SK-N-SH treated with all-trans-retinoic acid at 6 μM for 48 hours (cell line): ENCODE measurements at regions not wholly inside any gene's neighbourhood (a gene's known extent, or its start where the extent isn't known, plus 50 kb on each side); places are given as distances from the start of the nearest gene placed in this dataset.

Source experiments
- CSDC2 ChIP-seq: fragments of 250-450 bp; sonication (Bioruptor Pico); IDR thresholded peaks from 2 replicates; pipeline ENCODE4 v1.5.0; 2020; ENCODE audit warnings: mild to moderate bottlenecking, moderate library complexity
- TCF4 ChIP-seq: fragments of 250-450 bp; sonication (Bioruptor Pico); IDR thresholded peaks from 2 replicates; pipeline ENCODE4 v1.8.0; 2021; ENCODE audit warnings: mild to moderate bottlenecking, moderate library complexity, borderline replicate concordance
- ZC3H10 ChIP-seq: fragments of 250-450 bp; sonication (Bioruptor Pico); IDR thresholded peaks from 2 replicates; pipeline ENCODE4 v1.5.1; 2021; ENCODE audit warnings: mild to moderate bottlenecking, moderate library complexity
- ZFP30 ChIP-seq: fragments of 450-650 bp; formaldehyde crosslinking; IDR thresholded peaks from 2 replicates; pipeline ENCODE4 v1.5.0; 2022; ENCODE audit warnings: mild to moderate bottlenecking, moderate library complexity
- TF ChIP-seq, protein P1 (sequence below): fragments of 250-450 bp; sonication (Bioruptor Pico); IDR thresholded peaks from 2 replicates; pipeline ENCODE4 v1.8.0; 2021; ENCODE audit warnings: low read depth, mild to moderate bottlenecking, moderate library complexity, borderline replicate concordance
- TF ChIP-seq, protein P2 (sequence below): fragments of 250-450 bp; sonication (Bioruptor Pico); IDR thresholded peaks from 2 replicates; pipeline ENCODE4 v1.5.0; 2020; ENCODE audit warnings: mild to moderate bottlenecking, moderate library complexity
- TF ChIP-seq, protein P3 (sequence below): fragments of 250-450 bp; sonication (Bioruptor Pico); IDR thresholded peaks from 2 replicates; pipeline ENCODE4 v1.8.0; 2020; ENCODE audit warnings: mild to moderate bottlenecking, moderate library complexity, borderline replicate concordance

DNA sequence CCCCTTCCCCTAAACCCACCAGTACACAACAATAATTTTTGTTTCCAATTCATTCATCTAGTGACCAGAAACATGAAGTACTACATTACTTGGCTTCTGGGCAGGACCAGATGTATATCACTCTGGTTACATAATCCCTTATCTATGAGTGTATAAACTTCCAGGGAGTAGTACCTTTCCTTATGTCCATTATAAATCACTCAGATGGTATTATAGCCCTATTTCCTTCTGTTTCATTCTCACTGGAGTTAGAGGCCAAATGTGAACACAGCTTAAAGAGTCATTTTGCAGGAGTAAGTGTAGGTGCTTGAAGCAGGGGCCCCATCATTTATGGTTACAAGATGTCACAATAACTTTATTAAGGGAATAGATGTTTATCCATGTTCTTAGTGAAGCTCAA is 894.4 kb upstream of the NXPH2 start:
- TF ChIP-seq ZC3H10 (CRISPR knock-in tag) (no peak), TCF4 (CRISPR knock-in tag) (no peak), ZFP30 (CRISPR knock-in tag) (no peak), CSDC2 (CRISPR knock-in tag) (no peak)
- TF ChIP-seq, protein P1, sequence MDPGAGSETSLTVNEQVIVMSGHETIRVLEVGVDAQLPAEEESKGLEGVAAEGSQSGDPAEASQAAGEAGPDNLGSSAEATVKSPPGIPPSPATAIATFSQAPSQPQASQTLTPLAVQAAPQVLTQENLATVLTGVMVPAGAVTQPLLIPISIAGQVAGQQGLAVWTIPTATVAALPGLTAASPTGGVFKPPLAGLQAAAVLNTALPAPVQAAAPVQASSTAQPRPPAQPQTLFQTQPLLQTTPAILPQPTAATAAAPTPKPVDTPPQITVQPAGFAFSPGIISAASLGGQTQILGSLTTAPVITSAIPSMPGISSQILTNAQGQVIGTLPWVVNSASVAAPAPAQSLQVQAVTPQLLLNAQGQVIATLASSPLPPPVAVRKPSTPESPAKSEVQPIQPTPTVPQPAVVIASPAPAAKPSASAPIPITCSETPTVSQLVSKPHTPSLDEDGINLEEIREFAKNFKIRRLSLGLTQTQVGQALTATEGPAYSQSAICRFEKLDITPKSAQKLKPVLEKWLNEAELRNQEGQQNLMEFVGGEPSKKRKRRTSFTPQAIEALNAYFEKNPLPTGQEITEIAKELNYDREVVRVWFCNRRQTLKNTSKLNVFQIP: no peak
- TF ChIP-seq, protein P2, sequence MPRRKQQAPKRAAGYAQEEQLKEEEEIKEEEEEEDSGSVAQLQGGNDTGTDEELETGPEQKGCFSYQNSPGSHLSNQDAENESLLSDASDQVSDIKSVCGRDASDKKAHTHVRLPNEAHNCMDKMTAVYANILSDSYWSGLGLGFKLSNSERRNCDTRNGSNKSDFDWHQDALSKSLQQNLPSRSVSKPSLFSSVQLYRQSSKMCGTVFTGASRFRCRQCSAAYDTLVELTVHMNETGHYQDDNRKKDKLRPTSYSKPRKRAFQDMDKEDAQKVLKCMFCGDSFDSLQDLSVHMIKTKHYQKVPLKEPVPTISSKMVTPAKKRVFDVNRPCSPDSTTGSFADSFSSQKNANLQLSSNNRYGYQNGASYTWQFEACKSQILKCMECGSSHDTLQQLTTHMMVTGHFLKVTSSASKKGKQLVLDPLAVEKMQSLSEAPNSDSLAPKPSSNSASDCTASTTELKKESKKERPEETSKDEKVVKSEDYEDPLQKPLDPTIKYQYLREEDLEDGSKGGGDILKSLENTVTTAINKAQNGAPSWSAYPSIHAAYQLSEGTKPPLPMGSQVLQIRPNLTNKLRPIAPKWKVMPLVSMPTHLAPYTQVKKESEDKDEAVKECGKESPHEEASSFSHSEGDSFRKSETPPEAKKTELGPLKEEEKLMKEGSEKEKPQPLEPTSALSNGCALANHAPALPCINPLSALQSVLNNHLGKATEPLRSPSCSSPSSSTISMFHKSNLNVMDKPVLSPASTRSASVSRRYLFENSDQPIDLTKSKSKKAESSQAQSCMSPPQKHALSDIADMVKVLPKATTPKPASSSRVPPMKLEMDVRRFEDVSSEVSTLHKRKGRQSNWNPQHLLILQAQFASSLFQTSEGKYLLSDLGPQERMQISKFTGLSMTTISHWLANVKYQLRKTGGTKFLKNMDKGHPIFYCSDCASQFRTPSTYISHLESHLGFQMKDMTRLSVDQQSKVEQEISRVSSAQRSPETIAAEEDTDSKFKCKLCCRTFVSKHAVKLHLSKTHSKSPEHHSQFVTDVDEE (CRISPR knock-in tag): no peak
- TF ChIP-seq, protein P3, sequence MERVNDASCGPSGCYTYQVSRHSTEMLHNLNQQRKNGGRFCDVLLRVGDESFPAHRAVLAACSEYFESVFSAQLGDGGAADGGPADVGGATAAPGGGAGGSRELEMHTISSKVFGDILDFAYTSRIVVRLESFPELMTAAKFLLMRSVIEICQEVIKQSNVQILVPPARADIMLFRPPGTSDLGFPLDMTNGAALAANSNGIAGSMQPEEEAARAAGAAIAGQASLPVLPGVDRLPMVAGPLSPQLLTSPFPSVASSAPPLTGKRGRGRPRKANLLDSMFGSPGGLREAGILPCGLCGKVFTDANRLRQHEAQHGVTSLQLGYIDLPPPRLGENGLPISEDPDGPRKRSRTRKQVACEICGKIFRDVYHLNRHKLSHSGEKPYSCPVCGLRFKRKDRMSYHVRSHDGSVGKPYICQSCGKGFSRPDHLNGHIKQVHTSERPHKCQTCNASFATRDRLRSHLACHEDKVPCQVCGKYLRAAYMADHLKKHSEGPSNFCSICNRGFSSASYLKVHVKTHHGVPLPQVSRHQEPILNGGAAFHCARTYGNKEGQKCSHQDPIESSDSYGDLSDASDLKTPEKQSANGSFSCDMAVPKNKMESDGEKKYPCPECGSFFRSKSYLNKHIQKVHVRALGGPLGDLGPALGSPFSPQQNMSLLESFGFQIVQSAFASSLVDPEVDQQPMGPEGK (CRISPR knock-in tag): no peak
